ENCODE measurements at regions not wholly inside any gene's neighbourhood (a gene's known extent, or its start where the extent isn't known, plus 50 kb on each side); places are given as distances from the start of the nearest gene placed in this dataset.

- no peak for DNase-seq
These were observed 196.1 kb upstream of the TLE3 start for GRCh38 chr15:70293591-70294470.

GRCh38 chr15:70293138-70293537 lies 195.4 kb upstream of the TLE3 start:
- DNase-seq: no peak

DNA sequence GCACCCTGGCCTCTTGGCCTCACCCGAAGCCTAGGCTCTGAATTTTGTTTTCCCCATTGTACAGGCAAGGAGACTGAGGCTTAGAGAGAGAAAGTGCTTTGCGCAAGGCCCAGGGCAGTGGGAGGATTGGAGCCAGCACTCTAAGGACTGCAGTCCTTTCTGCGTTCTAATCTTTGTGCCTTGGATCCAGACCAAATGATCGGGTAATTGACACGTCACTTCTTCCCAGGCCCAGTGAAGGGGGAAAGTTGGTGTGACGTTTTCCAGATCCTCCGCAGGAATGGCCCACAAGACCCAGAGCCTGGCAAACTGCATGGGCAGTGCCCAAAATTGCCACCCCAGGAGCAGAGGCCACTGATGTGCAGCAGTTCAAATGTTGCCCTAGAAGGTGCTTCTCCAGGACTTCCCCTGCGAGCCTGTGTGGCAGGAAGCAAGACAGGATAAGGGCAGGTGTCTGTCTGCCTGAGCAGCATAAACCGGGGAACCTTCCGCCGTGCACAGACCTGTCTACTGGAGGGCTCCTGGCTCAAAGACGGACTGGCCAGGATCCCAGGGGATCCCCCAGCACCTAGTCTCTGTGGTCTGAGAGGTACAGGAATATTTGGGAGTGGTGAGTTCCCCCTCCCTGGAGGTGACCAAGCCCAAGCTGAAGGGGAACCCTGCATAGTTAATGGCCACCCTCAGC lies 194.5 kb upstream of the TLE3 start:
- DNase-seq: no peak

- DNase-seq: no peak
These were observed 193.8 kb upstream of the TLE3 start for GRCh38 chr15:70291305-70292075.

- no peak for DNase-seq
These were observed 193.0 kb upstream of the TLE3 start for GRCh38 chr15:70290708-70291107.

- DNase-seq: no peak
These were observed 191.7 kb upstream of the TLE3 start for GRCh38 chr15:70289191-70289955.

DNA sequence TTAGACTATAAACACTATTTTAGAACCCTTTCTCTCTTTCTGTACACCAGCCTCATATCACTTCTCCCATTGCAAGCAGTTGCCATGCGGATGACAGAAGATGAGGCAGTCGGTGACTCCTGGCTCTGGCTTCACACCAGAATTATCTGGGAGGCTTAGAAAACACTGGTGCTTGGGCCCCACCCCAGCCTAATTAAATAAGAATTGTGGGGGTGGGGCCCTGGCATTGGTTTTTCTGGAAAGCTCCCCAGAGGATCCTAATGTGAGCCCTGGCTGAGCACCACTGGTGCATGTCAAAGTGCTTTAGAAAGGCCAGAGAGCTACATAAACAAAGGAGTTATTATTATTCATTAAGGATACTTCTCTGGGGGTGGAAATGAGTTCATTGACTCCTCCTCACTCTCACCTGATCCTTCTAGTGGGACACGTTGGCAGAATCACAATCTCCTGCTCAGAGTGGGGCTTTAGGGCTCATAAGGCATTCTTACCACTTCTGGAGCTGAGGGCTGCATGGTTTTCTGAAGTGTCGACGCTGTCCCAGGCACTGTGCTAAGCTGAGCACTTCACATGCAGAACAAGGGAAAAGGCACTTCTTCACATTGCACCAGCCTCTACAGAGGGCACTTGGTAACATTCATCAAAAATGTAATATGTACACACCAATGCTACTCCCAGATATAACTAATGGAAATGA lies 188.5 kb upstream of the TLE3 start:
- no peak for DNase-seq

GRCh38 chr15:70284438-70285214 lies 186.9 kb upstream of the TLE3 start:
- no peak for DNase-seq

DNA sequence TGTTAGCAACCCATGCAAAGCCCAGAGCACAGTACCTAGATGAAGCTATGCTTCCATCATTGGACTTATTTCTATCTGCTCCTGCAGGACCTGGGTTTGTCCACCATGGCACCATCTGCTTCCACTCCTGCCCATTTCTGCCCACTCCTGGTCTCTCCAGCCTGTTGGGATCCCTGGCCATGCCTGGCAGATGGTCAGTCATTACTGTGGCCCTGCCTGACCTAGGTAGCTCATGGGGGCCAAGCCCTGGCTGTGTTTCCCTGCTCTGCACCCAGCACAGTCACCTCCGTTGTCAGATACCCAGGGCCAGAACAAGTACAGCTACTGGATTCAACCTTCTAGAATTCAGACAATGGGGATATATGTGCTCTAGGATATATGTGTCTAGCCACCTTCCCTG lies 185.8 kb upstream of the TLE3 start:
- DNase-seq: no peak

GRCh38 chr15:70281811-70282307 lies 184.1 kb upstream of the TLE3 start:
- peak in 1 of 5 donors; percentile 14 for DNase-seq

- DNase-seq: no peak
These were observed 183.6 kb upstream of the TLE3 start for GRCh38 chr15:70281261-70281810.

GRCh38 chr15:70280781-70281180 lies 183.1 kb upstream of the TLE3 start:
- DNase-seq: no peak

DNA sequence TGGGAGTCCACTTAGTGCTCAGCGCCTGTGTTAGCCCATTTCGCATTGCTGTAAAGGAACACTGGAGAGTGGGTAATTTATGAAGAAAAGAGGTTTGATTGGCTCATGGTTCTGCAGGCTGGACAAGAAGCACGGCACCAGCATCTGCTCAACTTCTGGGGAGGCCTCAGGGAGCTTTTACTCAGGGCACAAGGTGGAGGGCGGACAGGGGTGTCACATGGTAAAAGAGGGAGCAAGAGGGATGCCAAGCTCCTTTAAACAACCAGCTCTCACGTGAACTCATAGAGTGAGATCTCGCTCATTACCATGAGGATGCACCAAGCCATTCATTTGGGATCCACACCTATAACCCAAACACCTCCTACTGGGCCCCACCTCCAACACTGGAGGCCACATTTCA lies 181.4 kb upstream of the TLE3 start:
- no peak for DNase-seq

GRCh38 chr15:70278644-70279043 lies 180.9 kb upstream of the TLE3 start:
- DNase-seq: no peak

GRCh38 chr15:70277556-70277955 lies 179.8 kb upstream of the TLE3 start:
- DNase-seq: no peak

DNA sequence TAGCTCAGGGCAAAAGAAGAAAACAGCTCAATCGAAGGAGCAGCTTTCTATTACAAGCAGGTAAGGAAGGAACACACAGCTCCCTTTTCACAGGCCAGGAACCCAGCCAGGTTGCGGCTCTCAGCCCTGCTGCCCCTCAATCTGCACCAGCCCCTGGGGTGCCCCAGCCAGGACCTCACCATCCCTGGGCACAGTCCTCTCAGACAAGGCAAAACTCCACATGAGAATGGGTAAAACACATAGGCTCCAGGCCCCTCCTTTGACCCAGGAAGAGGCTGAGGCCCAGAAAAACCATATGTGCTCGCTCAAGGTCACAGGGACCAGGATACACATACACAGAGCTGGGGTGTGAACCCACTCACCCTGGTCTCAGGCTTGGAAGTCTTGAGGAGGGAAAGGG lies 178.7 kb upstream of the TLE3 start:
- no peak for DNase-seq

DNA sequence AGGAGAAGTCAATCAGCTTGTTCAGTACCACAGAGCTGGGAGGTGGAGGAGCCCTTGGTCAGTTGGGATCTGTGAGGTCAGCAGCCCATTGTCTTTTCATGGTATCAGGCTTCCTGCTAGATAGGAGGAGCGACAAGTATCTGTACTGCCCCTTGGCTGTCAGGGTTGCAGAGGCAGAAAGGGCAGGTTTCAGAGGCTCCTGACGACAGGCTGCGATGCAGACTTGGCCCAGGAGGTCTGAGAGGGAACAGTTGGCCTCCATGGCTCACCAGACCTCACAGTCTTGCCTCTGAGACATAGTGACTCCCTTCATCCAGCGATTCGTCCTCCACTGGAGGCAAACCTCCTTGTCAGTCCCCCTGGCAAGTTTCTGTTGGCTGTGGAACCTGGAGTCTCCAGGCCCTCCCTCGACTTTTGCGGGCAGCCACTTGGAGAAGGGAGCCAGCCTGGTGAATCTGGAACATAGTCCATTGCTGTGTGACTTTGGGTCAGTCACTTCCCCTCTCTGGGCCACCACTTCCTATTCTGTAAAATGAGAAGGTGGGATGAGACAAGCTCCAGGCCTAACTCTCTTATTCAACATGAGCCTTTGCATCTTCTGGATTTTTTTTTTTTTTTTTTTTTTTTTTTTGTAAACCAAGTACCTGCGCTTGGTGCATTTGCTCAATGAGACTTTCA lies 177.9 kb upstream of the TLE3 start:
- no peak for DNase-seq

DNA sequence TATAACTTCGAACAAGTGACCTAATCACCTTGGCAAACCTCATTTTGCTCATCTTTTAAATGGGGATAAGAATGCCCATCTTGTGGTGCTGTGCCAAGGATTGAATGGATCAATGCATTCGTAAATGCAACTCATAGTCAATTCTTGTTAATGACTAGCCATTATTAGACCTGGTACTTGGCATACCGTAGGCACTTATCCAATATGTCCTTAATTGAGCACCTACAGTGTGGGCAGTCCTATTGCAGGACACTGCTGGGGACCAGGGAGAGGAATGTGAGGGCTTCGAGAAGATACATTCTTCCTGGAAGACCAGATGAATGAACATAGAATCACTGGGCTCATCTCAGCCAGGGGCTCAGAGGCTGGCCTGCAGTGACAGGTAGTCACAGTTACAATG lies 177.2 kb upstream of the TLE3 start:
- DNase-seq: no peak

GRCh38 chr15:70274255-70274880 lies 176.7 kb upstream of the TLE3 start:
- DNase-seq: no peak

GRCh38 chr15:70273808-70274207 lies 176.1 kb upstream of the TLE3 start:
- no peak for DNase-seq
